ENCODE measurements at regions not wholly inside any gene's neighbourhood (a gene's known extent, or its start where the extent isn't known, plus 50 kb on each side); places are given as distances from the start of the nearest gene placed in this dataset.
"Not testable (repeated sequence)": the region's sequence is repeated elsewhere in the genome, so short reads cannot be mapped to it uniquely, and the experiment has no call there.

DNA sequence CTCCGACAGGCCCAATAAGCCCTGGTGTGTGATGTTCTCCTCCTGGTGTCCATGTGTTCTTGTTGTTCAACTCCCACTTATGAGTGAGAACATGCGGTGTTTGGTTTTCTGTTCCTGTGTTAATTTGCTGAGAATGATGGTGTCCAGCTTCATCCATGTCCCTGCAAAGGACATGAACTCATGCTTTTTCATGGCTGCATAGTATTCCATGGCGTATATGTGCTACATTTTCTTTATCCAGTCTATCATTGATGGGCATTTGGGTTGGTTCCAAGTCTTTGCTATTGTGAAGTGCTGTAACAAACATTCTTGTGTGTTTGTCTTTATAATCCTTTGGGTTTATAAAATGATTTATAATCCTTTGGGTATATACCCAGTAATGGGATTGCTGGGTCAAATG lies 142.1 kb upstream of the DPP10 start:
- TF ChIP-seq, protein P1, sequence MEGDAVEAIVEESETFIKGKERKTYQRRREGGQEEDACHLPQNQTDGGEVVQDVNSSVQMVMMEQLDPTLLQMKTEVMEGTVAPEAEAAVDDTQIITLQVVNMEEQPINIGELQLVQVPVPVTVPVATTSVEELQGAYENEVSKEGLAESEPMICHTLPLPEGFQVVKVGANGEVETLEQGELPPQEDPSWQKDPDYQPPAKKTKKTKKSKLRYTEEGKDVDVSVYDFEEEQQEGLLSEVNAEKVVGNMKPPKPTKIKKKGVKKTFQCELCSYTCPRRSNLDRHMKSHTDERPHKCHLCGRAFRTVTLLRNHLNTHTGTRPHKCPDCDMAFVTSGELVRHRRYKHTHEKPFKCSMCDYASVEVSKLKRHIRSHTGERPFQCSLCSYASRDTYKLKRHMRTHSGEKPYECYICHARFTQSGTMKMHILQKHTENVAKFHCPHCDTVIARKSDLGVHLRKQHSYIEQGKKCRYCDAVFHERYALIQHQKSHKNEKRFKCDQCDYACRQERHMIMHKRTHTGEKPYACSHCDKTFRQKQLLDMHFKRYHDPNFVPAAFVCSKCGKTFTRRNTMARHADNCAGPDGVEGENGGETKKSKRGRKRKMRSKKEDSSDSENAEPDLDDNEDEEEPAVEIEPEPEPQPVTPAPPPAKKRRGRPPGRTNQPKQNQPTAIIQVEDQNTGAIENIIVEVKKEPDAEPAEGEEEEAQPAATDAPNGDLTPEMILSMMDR (IDR thresholded peaks at IDR 0.05; ENCODE audit: low read length), result not testable (repeated sequence)
- not testable (repeated sequence) for TF ChIP-seq EZH2 (IDR thresholded peaks at IDR 0.05; ENCODE audit: borderline replicate concordance, low read length)

All from OCI-LY1 (cell line).